Activated CD4-positive, CD25-positive, alpha-beta regulatory T cell treated with anti-CD3 and anti-CD28 coated beads, Interleukin-2, amount 50 U/mL, for 16 hours (primary cell): ENCODE measurements at regions not wholly inside any gene's neighbourhood (a gene's known extent, or its start where the extent isn't known, plus 50 kb on each side); places are given as distances from the start of the nearest gene placed in this dataset.

Experiments
- DNase-seq: peaks from one replicate; pipeline ENCODE4 v3.0.0-alpha.2; 2020; ENCODE audit warnings: low read depth, low spot score

DNA sequence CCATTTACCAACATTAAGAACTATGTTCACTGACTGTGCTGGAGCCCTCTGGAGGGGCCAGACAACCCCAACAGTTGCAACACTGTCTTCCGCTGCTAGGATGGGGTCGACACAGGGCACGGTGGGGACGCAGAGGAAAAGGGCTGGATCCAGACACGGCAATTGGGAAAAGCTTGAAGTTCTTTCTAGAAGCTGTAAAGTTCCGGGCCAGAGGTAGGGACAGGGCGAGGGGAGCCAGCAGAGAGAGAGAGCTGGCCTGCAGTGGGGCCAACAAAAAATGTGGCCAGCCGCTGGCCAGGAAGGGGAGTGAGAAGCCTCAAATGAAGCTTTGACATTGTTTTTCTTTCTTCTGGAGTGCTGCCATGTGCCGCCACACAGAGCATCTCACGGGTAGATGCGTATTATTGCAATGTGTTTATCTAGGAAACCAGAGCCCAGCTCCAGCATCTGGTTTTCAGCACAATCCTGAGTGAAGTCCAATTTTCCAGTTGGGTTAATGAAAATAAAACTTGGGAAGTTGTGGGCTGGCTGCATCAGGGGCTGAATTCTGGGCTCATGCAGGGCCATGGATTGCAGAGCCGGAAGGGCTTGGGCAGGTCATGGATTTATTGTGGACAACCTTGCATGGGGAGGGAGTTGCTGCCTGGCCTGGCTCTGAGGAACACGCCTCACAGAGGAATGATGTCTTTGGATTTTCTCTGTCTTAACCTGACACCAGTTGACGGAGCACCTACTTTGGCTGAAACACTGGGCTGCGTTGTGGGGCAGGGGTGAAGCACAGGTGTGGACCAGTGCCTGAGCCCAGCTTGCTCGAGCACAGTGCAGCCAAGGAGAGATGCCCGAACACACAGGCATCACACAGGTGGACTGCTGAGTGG, 67.6 kb upstream of the AMPD3 start:
- no peak for DNase-seq

DNA sequence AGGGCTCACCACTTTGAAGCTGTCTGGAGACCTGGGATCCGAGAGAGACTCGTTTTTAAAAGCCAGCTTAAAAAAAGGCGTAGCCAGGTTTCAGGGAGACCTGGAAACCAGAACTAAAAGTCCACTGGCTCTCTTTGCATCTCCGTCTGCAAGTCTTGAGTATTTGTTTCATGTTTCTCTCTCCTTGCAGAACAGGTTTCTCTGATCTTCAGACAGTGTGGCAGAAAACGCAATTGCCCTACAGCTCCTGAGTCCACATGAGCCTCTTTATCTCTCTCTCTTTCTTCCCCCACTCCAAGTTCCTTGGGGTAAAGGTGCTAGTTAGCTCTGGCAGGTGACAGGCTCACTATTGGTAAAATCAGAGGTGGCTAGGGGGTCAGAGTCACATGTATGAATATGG, 67.0 kb upstream of the AMPD3 start:
- no peak for DNase-seq

DNA sequence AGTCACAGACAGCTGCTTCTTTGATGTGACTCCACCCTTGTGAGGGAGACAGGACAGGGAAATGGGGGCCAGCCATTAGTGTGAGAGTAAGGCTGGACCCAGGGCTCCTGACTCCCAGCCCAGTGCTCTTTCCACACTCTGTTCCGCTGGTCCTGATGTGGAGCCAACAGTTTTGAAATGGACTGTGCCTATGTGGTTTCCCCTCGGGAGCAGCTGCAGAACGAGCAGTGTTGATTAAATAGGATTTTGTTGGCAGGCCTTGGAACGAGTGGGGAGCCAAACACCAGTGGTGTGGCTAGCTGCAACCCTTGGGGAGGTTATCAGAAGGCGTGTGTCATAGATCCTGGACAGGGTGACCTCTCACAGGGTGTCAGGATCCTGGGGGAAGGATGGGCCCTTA, 66.5 kb upstream of the AMPD3 start:
- DNase-seq, result no peak

DNA sequence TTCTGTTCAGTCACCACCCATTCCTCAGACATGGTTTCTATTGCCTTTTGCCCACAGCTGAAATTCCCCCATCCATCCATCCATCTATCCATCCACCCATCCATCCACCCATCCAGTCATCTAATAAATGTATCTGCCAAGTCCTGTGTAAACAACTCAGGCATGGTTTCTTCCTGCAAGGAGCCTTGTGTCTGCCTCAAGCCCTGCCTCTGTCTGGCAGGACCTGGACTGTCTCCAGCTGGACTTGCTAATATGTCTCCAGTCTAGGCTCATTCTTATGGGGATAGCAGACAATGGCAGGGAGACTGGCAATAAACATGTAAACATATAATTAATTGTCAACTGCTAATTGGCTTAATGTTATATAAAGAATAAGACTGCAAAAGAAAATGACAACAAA, 64.7 kb upstream of the AMPD3 start:
- DNase-seq, result no peak

DNA sequence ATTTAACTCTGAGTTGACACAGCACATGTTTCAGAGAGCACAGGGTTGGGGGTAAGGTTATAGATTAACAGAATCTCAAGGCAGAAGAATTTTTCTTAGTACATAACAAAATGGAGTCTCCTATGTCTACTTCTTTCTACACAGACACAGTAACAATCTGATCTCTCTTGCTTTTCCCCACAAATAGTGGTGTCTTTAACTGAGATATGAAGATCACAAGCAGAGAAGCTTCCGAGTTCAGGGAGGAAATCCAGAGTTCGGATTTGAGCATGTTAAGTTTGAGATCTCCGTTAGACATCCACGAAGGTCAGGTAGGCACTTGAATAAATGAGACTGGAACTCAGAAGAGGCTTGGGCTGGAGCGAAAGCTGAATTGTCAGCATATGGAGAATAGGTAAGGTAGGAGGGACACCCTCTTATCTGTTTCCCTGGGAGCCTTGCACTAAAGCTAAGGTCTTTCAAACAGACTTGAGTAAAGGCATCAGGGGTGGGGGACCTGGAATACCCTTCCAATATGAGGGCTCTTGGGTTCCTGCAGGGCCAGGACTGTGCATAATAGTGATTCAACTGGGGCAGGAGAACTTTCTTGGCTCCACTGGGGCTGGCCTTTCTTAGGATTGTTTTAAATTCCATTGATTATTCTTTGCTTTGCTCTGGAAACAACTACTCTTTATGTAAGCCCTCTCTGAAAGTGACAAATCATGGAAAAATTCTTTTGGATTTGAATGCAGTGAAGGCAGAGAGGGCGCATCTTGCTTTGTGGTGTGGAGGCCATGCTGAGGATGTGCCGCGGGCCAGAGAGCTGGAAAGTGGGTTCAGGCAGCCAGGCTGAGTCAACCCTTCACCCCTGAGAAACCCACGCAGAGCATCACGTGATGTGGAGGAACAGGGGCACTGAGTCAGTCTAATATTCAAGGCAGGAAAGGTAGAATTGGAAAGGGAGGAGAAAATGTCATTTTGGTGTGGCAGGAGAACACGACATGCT, 62.7 kb upstream of the AMPD3 start:
- DNase-seq, result no peak

DNA sequence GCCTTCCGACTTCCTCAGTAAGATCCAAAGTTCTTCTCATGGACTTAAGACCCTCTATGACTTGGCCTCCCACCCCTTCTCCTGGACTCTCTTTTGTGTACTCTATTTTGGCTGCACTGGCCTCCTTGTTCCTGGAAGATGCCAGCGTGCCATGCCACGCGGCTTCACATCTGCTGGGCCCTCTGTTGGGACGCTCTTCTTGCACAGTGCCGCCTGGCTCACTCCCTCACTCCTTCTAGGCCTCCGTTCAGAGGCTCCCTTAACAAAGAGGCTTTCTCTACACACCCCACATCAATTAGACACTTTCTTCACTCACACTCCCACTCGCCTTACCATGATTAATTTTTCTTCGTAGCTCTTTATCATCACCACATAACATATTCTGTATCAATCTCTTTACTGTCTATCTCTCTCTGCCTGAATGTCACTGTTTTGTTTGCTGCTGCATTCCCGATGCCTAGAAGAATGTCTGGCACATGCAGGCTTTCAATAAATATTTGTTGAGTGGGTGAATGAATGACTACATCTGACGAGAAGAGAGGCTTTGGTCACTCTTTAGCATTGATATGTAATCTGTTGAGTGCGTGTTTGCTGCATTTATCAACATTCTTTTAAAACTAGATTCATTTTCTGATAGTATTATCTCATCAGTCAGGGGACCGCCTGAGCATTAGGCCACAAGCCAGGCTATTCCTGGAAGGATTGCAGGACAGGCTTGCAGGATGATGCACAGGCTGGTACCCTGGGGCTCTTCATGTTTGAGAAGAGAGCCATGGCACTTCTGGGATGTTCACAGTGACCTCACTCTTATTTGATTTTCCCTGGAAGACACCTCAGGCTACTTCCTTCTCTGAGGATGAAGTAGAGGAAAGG, 60.6 kb upstream of the AMPD3 start:
- no peak for DNase-seq

DNA sequence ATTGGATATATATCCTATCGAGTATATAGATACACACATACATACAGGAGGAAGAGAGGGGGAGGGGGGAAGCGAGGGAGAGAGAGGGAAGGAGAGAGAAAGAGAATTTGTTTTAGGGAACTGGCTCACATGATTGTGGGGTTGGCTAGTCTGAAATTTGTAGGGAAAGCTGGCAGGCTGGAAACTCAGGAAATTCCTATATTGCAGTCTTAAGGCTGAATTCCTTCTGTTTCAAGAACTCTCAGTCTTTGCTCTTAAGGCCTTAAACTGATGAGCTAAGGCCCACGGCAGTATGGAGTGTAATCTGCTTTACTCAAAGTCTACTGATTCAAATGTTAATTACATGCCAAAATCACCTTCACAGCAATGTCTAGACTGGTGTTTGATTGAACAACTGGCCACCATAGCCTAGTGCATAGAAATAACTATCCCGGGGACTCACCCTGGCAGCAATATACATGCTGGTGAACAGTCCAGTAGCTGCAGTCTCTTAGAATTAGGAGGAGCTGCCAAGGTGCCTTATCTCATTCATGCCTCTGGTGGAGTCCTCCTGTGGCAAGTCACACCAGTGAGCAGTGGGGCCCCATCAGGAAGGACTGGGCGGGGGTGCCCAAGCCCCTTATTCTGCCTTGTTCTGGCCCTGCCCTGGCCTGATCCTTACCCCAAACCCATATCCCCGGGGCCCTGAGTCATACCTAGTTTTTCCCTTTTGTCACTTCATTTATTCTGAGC, 59.7 kb upstream of the AMPD3 start:
- no peak for DNase-seq

DNA sequence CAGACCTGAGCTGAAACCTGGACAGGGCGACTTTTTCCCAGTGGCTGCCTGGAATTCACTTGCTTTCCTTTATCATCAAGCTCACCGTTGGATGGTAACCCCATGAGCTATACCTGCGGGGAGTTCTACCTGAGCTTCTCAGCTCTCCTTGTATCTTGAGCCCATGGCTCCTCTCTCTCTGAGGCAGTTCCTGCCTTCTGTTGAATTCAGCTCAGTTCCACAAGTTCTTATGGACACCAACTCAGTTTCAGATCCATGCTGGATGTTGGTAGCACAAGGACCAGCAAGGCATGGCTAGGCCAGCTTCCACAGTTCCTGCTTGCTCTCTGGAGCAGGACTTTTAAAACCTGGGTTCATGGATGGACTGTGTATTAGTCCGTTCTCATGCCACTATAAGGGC, 58.3 kb upstream of the AMPD3 start:
- no peak for DNase-seq

DNA sequence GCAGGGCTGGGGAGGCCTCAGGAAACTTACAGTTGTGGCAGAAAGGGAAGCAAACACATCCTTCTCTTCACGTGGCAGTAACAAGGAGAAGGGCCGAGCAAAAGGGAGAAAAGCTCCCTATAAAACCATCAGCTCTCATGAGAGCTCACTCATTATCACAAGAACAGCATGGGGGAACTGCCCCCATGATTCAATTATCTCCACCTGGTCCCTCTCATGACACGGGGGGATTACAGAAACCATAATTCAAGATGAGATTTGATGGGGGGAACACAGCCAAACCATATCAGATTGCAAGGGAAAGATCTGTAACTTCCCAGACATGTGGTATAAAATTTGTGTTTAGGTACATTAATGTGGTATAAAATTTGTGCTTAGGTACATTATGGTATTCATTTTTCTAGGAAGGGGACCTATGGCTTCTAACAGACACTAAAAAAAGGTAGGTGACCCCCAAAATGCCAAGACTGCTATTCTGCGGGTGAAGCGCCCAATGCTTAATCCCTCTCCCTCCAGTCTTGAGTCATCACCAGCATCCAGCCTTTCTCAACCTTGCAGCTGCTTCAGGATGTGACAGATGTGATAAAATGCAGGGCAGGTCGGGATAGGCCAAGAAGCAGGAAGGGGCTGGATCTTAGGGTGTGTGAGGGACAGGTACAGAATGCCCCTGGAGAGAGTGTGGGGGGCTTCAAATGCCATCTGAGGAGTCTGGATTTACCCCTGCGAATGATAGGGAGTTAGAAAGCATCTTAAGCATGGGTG, 57.7 kb upstream of the AMPD3 start:
- DNase-seq, result no peak

DNA sequence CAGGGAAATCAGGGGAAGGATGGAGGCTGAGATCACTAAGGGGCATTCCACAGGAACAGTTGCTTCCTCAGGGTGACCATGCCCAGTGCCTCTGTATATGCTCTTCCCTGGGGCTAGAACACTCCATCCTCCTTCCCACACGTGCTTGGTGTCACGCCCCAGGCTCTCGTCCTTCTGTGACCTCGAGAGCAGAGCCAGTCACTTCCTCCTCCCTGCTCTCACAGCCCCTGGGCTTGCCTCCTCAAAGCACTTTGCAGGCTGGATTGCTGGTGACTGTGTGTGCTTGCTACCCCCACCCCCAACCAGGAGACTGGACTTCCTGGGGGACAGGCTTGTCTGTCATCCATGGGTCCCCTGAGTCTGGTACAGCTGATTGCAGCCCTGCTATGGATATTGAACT, 56.5 kb upstream of the AMPD3 start:
- no peak for DNase-seq

DNA sequence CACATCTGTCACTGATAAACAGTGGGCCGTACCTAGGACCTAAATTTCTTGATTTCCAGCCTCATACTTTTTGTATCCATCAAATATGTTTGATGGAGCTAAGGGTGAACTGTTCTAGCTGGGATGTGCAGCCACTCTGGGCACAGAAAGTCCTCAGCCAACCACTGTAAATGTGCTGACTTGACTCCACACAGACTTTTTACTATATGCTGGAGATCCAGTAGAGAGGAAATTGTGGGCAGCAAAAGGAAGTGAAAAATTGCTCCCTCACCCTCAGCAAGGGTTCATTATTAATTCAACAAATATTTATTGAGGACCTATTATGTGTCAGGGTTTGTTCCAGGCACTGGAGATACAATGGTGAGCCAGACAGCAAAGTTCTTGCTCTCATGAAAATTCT, 54.2 kb upstream of the AMPD3 start:
- no peak for DNase-seq

DNA sequence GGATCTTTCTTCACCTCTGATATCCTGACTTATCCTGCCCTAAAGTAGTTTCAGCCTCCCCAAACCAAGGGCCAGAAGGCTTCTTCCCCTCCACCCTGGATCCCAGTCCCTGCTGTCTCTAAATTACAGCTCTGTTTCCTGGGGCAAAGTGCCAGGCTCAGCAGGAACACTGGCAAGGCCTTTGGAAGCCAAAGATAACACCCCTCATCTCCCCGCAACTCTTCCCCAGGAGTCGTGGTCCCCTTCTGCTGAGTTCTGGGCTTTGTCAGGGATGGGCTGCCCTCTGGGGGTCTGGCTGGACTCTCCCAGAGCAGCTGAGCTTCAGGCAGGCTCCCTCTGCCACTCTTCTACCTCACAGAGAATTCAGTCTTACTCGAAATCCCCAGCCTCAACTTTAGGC, 53.8 kb upstream of the AMPD3 start:
- no peak for DNase-seq

DNA sequence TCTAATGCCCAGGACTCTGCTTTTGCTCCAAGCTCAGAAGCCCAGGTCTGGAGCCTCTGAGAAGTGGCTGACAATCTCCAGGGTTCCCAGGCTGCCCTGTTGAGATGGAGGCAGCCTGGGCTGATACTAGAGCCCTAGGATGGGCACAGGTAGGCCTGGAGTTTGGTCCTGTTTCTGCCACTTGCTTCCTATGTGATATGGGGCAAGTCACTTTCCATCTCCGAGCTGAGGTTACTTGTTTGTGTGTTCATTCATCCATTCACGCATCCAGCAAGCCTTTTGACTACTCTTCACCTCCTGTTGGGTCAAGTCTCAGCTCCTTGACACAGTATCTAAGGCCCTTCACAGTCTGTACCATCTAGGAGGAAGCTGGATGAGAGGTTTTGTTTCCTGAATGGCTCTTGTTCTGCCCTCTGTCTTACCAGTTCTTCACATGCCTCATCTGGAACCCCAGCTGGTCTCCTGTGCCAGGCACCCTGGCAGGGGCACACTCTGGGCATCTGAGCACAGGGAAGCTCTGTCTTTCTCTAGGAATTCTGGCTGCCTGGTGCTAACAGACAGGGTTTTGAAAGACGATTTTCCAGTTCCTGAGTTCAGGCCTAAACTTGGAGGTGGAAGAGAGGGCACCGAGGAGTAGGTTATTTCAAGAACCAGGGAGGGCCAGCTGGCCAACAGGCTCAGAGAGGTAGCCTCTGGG, 53.2 kb upstream of the AMPD3 start:
- DNase-seq, result no peak
